IPS DF 6.9 (cell line): ENCODE measurements at regions not wholly inside any gene's neighbourhood (a gene's known extent, or its start where the extent isn't known, plus 50 kb on each side); places are given as distances from the start of the nearest gene placed in this dataset.

Source experiments
- DNase-seq: peaks from one replicate; pipeline ENCODE4 v3.0.0-alpha.2; 2013; ENCODE audit warnings: low read depth, low spot score
- H3K27ac ChIP-seq: one replicate; pipeline ENCODE4 v1.5.1; 2013; ENCODE audit warnings: low read length, control low read depth
- H3K27me3 ChIP-seq: 2 replicates; pipeline ENCODE4 v1.6.1; 2013; ENCODE audit warnings: mild to moderate bottlenecking, low read length; ENCODE audit not compliant: control insufficient read depth, insufficient read depth
- H3K36me3 ChIP-seq: 2 replicates; pipeline ENCODE4 v1.6.1; 2013; ENCODE audit warnings: low read length; ENCODE audit not compliant: control insufficient read depth, insufficient read depth
- H3K4me1 ChIP-seq: 2 replicates; pipeline ENCODE4 v1.6.1; 2013; ENCODE audit warnings: low read length; ENCODE audit not compliant: control insufficient read depth, insufficient read depth
- H3K4me3 ChIP-seq: 2 replicates; pipeline ENCODE4 v1.5.1; 2013; ENCODE audit warnings: mild to moderate bottlenecking, low read length
- H3K9me3 ChIP-seq: 2 replicates; pipeline ENCODE4 v1.6.1; 2013; ENCODE audit warnings: low read length, inconsistent platforms; ENCODE audit not compliant: control insufficient read depth, insufficient read depth
- WGBS: extraction: QIAGEN DNeasy Blood & Tissue Kit; methylation state at CpG from one replicate; pipeline ENCODE4 v1.1.7; 2013; ENCODE audit warnings: mixed read lengths, missing lambda C conversion rate; ENCODE audit not compliant: insufficient read length, insufficient coverage; 5-methylcytosine and 5-hydroxymethylcytosine counted together

GRCh38 chr6:12577124-12577850 is 139.3 kb upstream of the PHACTR1 start:
- Histone ChIP-seq H3K9me3 (no peaks in the 10 kb centered on the region), H3K4me3 (no peak overlapping the region), H3K27me3 (no peaks in the 10 kb centered on the region), H3K27ac (no peak overlapping the region), H3K4me1 (no peaks in the 10 kb centered on the region), H3K36me3 (no peaks in the 10 kb centered on the region)
- whole genome bisulfite sequencing, result no CpG with 5 or more reads among the region's 8 CpGs
- DNase-seq, result no peak

DNA sequence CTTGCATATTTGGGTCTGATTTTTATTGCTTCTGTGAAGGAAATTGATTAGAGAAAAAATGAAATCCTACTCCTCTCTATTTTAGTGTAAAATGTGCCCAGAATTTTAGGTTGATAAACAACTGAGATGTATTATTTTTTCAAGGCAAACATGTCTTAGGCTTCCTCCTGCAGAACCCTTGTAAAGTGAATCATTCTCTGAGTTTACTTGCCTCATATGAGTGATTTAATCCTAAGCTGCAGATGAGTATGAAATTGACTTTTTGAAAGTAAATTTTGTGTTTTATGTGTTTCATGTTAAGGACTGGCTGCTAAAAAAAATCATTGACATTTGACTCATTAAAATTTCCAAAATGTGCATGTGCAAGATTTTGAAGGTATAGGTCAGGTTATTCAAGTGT is 138.5 kb upstream of the PHACTR1 start:
- no peaks in the 10 kb centered on the region for H3K9me3 ChIP-seq
- H3K27me3 ChIP-seq, result no peaks in the 10 kb centered on the region
- H3K27ac ChIP-seq, result no peak overlapping the region
- DNase-seq, result no peak
- no peak overlapping the region for H3K4me3 ChIP-seq
- H3K36me3 ChIP-seq, result no peaks in the 10 kb centered on the region
- H3K4me1 ChIP-seq, result no peaks in the 10 kb centered on the region

DNA sequence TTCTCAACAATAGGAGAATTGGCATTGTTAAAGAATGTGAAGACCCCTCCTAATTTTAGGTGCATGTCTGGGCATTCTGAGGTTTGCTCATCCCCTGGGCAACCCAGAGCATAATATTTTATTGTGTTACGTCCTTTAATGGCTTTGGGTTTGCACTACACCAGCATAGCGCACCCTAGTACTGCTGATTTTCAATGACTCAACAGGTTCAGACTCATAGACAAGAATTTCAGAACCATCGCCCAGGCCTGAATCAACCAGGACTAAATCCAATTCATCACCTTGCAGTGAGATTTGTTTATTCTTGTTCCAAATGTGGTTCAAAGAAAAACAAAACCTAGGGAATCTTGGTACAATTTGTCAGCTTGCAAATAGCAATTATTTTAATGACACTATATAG is 137.8 kb upstream of the PHACTR1 start:
- H3K4me3 ChIP-seq, result no peak overlapping the region
- H3K27me3 ChIP-seq, result no peaks in the 10 kb centered on the region
- no CpG with 5 or more reads among the region's 3 CpGs for WGBS
- DNase-seq, result no peak
- H3K4me1 ChIP-seq, result no peaks in the 10 kb centered on the region
- no peaks in the 10 kb centered on the region for H3K9me3 ChIP-seq
- H3K36me3 ChIP-seq, result no peaks in the 10 kb centered on the region
- H3K27ac ChIP-seq, result no peak overlapping the region

- Histone ChIP-seq H3K27ac (no peak overlapping the region), H3K36me3 (no peaks in the 10 kb centered on the region), H3K4me1 (no peaks in the 10 kb centered on the region), H3K9me3 (no peaks in the 10 kb centered on the region), H3K27me3 (no peaks in the 10 kb centered on the region), H3K4me3 (no peak overlapping the region)
- DNase-seq, result no peak
- no CpG with 5 or more reads among the region's 3 CpGs for WGBS
These were observed 136.3 kb upstream of the PHACTR1 start for GRCh38 chr6:12580290-12580689.

GRCh38 chr6:12582421-12583110 is 134.0 kb upstream of the PHACTR1 start:
- no peaks in the 10 kb centered on the region for H3K36me3 ChIP-seq
- H3K4me3 ChIP-seq, result no peak overlapping the region
- no peak overlapping the region for H3K27ac ChIP-seq
- H3K9me3 ChIP-seq, result no peaks in the 10 kb centered on the region
- WGBS, result no CpG with 5 or more reads among the region's 4 CpGs
- no peaks in the 10 kb centered on the region for H3K4me1 ChIP-seq
- H3K27me3 ChIP-seq, result no peaks in the 10 kb centered on the region
- no peak for DNase-seq

GRCh38 chr6:12584631-12585405 is 131.7 kb upstream of the PHACTR1 start:
- Histone ChIP-seq H3K27ac (no peak overlapping the region), H3K9me3 (no peaks in the 10 kb centered on the region), H3K36me3 (no peaks in the 10 kb centered on the region), H3K27me3 (no peaks in the 10 kb centered on the region), H3K4me1 (no peaks in the 10 kb centered on the region), H3K4me3 (no peak overlapping the region)
- DNase-seq, result no peak
- no CpG with 5 or more reads among the region's 14 CpGs for WGBS

DNA sequence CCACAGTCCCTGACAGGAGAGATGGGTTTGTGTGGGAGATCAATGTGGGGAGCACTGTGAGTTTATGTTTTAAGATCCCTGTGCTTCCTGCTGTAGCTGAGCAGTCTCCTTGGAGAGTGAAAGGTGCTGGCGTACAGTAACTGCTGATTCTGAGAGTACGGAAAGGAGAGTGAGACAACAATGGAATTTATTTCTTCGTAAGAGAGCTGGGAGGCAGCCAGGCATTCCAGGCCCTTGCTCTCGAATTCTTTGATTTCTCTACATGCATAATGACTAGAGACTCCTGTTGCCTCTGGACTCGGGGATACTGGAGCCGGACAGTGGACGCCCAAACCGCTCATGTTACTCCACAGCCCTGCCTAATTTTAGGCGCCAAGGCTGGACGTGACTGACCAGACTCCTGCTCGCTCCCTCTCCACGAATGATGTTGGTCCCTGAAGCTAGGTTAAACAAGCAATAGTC is 131.0 kb upstream of the PHACTR1 start:
- WGBS, result no CpG with 5 or more reads among the region's 12 CpGs
- Histone ChIP-seq H3K36me3 (no peaks in the 10 kb centered on the region), H3K9me3 (no peaks in the 10 kb centered on the region), H3K27me3 (no peaks in the 10 kb centered on the region), H3K27ac (no peak overlapping the region), H3K4me3 (no peak overlapping the region), H3K4me1 (no peaks in the 10 kb centered on the region)
- no peak for DNase-seq

- no CpG with 5 or more reads among the region's 9 CpGs for WGBS
- Histone ChIP-seq H3K4me1 (no peaks in the 10 kb centered on the region), H3K4me3 (no peak overlapping the region), H3K36me3 (no peaks in the 10 kb centered on the region), H3K27ac (no peak overlapping the region), H3K27me3 (no peaks in the 10 kb centered on the region), H3K9me3 (no peaks in the 10 kb centered on the region)
- no peak for DNase-seq
These were observed 129.7 kb upstream of the PHACTR1 start for GRCh38 chr6:12586721-12587480.

DNA sequence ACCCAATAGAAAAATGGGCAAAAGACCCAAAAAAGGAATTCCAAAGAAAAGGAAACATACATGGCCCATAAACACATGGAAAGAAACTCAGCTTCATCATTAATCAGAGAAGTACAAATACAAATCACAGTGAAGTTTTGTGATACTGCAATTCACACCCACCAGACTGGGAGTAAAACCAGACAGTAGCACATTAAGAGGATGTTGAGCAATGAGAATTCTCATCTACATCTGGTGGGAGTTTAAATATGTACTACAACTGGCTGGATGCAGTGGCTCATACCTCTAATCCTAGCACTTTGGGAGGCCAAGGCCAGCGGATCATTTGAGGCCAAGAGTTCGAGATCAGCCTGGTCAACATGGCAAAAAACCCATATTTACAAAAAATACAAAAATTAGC is 125.7 kb upstream of the PHACTR1 start:
- DNase-seq, result no peak
- H3K9me3 ChIP-seq, result no peaks in the 10 kb centered on the region
- H3K36me3 ChIP-seq, result no peaks in the 10 kb centered on the region
- peaks cover 1% of the 10 kb centered on the region; the same call in 1 of the 2 replicates for H3K4me1 ChIP-seq
- no CpG with 5 or more reads among the region's 2 CpGs for WGBS
- no peak overlapping the region for H3K4me3 ChIP-seq
- no peak overlapping the region for H3K27ac ChIP-seq
- H3K27me3 ChIP-seq, result no peaks in the 10 kb centered on the region

- H3K9me3 ChIP-seq, result no peaks in the 10 kb centered on the region
- H3K4me3 ChIP-seq, result no peak overlapping the region
- no CpG with 5 or more reads among the region's 4 CpGs for WGBS
- H3K27ac ChIP-seq, result no peak overlapping the region
- H3K36me3 ChIP-seq, result no peaks in the 10 kb centered on the region
- H3K4me1 ChIP-seq, result peaks cover 1% of the 10 kb centered on the region; the same call in 1 of the 2 replicates
- no peak for DNase-seq
- H3K27me3 ChIP-seq, result no peaks in the 10 kb centered on the region
These were observed 123.9 kb upstream of the PHACTR1 start for GRCh38 chr6:12592634-12593033.
